Erythroblast (primary cell): ENCODE measurements at regions not wholly inside any gene's neighbourhood (a gene's known extent, or its start where the extent isn't known, plus 50 kb on each side); places are given as distances from the start of the nearest gene placed in this dataset.

ENCODE experiments used
- GATA1 ChIP-seq: IDR thresholded peaks from 2 replicates; pipeline ENCODE4 v1.6.1; 2011; ENCODE audit warnings: low read depth, mild to moderate bottlenecking, control low read depth, low read length, moderate library complexity
- POLR2A ChIP-seq: IDR thresholded peaks from 2 replicates; pipeline ENCODE4 v1.6.1; 2011; ENCODE audit warnings: mild to moderate bottlenecking, low read length

DNA sequence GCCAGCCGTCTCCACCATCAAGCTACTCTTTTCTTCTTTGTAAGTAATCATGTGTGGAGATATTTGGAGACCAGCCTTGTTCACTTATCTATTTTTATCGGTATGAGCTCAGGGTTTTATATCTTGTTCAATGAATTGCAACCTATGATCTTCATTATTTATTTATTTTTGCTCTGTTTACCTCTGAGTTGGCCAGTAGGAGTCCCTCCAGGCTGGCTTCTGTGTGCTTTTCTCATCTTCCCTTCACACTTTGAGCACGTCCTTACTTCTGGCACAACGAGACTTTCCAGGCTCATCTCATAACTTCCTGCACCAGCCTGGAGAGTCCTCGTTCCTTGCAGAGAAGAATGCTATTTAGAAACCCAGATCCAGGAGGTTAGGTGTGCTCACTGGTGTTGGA is 375.8 kb upstream of the PODXL start:
- TF ChIP-seq POLR2A (no peak), GATA1 (no peak)
